H1 (cell line): ENCODE measurements at regions not wholly inside any gene's neighbourhood (a gene's known extent, or its start where the extent isn't known, plus 50 kb on each side); places are given as distances from the start of the nearest gene placed in this dataset.

ENCODE experiments used
- CTCF ChIA-PET: fragments of 300-600 bp; sonication (Branson Sonifier 250); formaldehyde crosslinking; loops from one replicate; lab custom pipeline; 2021; ENCODE audit not compliant: partially characterized antibody; lab: Charles Lee
- POLR2A ChIA-PET: fragments of 300-600 bp; sonication (Branson Sonifier 250); formaldehyde crosslinking; loops from one replicate; lab custom pipeline; 2021; ENCODE audit warnings: inconsistent platforms; ENCODE audit not compliant: partially characterized antibody; lab: Charles Lee
- DNase-seq, 2 experiments: peaks; one replicate each; pipeline versions ENCODE4 v3.0.0 to v3.0.0-alpha.2; 2010 to 2022; ENCODE audit warnings: low spot score in 2 of 2, low read depth in 1 of 2, mixed read lengths in 1 of 2
- FAIRE-seq: peaks from 2 replicates; lab custom pipeline; 2011; peaks lifted over from hg19 to GRCh38; lab: Jason Lieb, UNC
- H2AFZ ChIP-seq: 2 replicates; pipeline ENCODE4 v1.8.1; 2012; ENCODE audit warnings: low read length, inconsistent platforms
- H2AK5ac ChIP-seq: 2 replicates; pipeline ENCODE4 v1.6.1; 2013; ENCODE audit warnings: low read depth, low read length
- H2BK120ac ChIP-seq: replicated peaks from 2 replicates; pipeline ENCODE3; 2013; ENCODE audit warnings: low read depth, low read length, inconsistent platforms
- H2BK12ac ChIP-seq: 2 replicates; pipeline ENCODE4 v1.6.1; 2013; ENCODE audit warnings: low read depth, low read length
- H2BK15ac ChIP-seq: 2 replicates; pipeline ENCODE4 v1.6.1; 2013; ENCODE audit warnings: low read length
- H2BK20ac ChIP-seq: 2 replicates; pipeline ENCODE4 v1.6.1; 2013; ENCODE audit warnings: low read length
- H2BK5ac ChIP-seq: 2 replicates; pipeline ENCODE4 v1.6.1; 2013; ENCODE audit warnings: low read depth, low read length
- H3K14ac ChIP-seq: 2 replicates; pipeline ENCODE4 v1.6.1; 2013; ENCODE audit warnings: inconsistent platforms; ENCODE audit not compliant: insufficient read length
- H3K18ac ChIP-seq: 2 replicates; pipeline ENCODE4 v1.6.1; 2013; ENCODE audit warnings: low read length; ENCODE audit errors: extremely low read depth
- H3K23ac ChIP-seq: 2 replicates; pipeline ENCODE4 v1.6.1; 2013; ENCODE audit warnings: inconsistent platforms; ENCODE audit not compliant: insufficient read length
- H3K23me2 ChIP-seq: 2 replicates; pipeline ENCODE4 v1.6.1; 2013; ENCODE audit warnings: low read depth, low read length
- H3K27ac ChIP-seq: 2 replicates; pipeline ENCODE4 v1.6.1; 2011; ENCODE audit warnings: low read depth, low read length, inconsistent platforms
- H3K27me3 ChIP-seq, 4 experiments: replicated peaks in 1 of 4; 1 replicate in 1 of 4; 2 replicates in 3 of 4; pipeline versions ENCODE4 v1.6.1 to v1.8.1; 2011 to 2013; ENCODE audit warnings: low read length in 3 of 4, mild to moderate bottlenecking in 3 of 4, inconsistent platforms in 2 of 4, mixed read lengths in 2 of 4, moderate library complexity in 1 of 4; ENCODE audit not compliant: control insufficient read depth in 3 of 4, insufficient read depth in 3 of 4; ENCODE audit errors: extremely low read depth in 1 of 4
- H3K36me3 ChIP-seq, 4 experiments: 2 replicates each; pipeline versions ENCODE4 v1.6.1 to v1.8.1; 2011 to 2013; ENCODE audit warnings: mild to moderate bottlenecking in 4 of 4, low read length in 3 of 4, moderate library complexity in 2 of 4, control low read depth in 1 of 4, inconsistent platforms in 1 of 4; ENCODE audit not compliant: insufficient read depth in 4 of 4, control insufficient read depth in 2 of 4
- H3K4ac ChIP-seq: replicated peaks from 2 replicates; pipeline ENCODE3; 2013; ENCODE audit warnings: low read length, low read depth, mixed read lengths, inconsistent platforms; ENCODE audit not compliant: insufficient read length
- H3K4me1 ChIP-seq, 4 experiments: replicated peaks in 1 of 4; 1 replicate in 1 of 4; 2 replicates in 3 of 4; pipeline versions ENCODE4 v1.6.1 to v1.8.1; 2011 to 2013; ENCODE audit warnings: low read length in 3 of 4, inconsistent platforms in 2 of 4, mixed read lengths in 1 of 4; ENCODE audit not compliant: insufficient read depth in 4 of 4, control insufficient read depth in 3 of 4
- H3K4me2 ChIP-seq, 2 experiments: 2 replicates each; pipeline versions ENCODE4 v1.6.1 to v1.8.1; 2011 to 2013; ENCODE audit warnings: low read depth in 2 of 2, low read length in 2 of 2, control low read depth in 1 of 2, inconsistent platforms in 1 of 2, mild to moderate bottlenecking in 1 of 2; ENCODE audit not compliant: insufficient read depth in 1 of 2
- H3K4me3 ChIP-seq, 4 experiments: fragments of 200-600, 300-600 bp in 1 of 4; sonication (generic), shearing (Covaris generic), sonication (Bioruptor Twin) in 1 of 4; 2 replicates each; pipeline versions ENCODE4 v1.5.1 to v1.8.1; 2011 to 2016; ENCODE audit warnings: low read length in 4 of 4, low read depth in 3 of 4, control low read depth in 2 of 4, inconsistent platforms in 2 of 4, mild to moderate bottlenecking in 2 of 4, mixed read lengths in 1 of 4, moderate library complexity in 1 of 4; ENCODE audit not compliant: insufficient read depth in 2 of 4; ENCODE audit errors: extremely low read depth in 1 of 4
- H3K56ac ChIP-seq: replicated peaks from 2 replicates; pipeline ENCODE3; 2013; ENCODE audit warnings: low read depth, mild to moderate bottlenecking, mixed read lengths, low read length, inconsistent platforms; ENCODE audit not compliant: insufficient read length
- H3K79me1 ChIP-seq: 2 replicates; pipeline ENCODE4 v1.6.1; 2013; ENCODE audit warnings: low read depth, low read length, control low read depth
- H3K79me2 ChIP-seq, 2 experiments: 2 replicates each; pipeline versions ENCODE4 v1.6.1 to v1.8.1; 2012 to 2013; ENCODE audit warnings: low read length in 2 of 2, mild to moderate bottlenecking in 2 of 2, inconsistent platforms in 1 of 2; ENCODE audit not compliant: insufficient read depth in 2 of 2, control insufficient read depth in 1 of 2
- H3K9ac ChIP-seq, 4 experiments: replicated peaks in 1 of 4; 1 replicate in 1 of 4; 2 replicates in 3 of 4; pipeline versions ENCODE4 v1.6.1 to v1.8.1; 2011 to 2013; ENCODE audit warnings: low read depth in 3 of 4, low read length in 3 of 4, control low read depth in 2 of 4, mild to moderate bottlenecking in 2 of 4, moderate library complexity in 2 of 4, inconsistent platforms in 1 of 4; ENCODE audit errors: extremely low read depth in 1 of 4
- H3K9me3 ChIP-seq, 2 experiments: 2 replicates each; pipeline versions ENCODE4 v1.6.1 to v1.8.1; 2012 to 2013; ENCODE audit warnings: mild to moderate bottlenecking in 2 of 2, moderate library complexity in 2 of 2, control low read depth in 1 of 2, inconsistent platforms in 1 of 2, low read depth in 1 of 2, low read length in 1 of 2, mixed read lengths in 1 of 2; ENCODE audit not compliant: insufficient read depth in 2 of 2
- H4K20me1 ChIP-seq, 2 experiments: replicated peaks in 1 of 2; 2 replicates each; pipeline versions ENCODE3 to v1.8.1; 2011 to 2013; ENCODE audit warnings: inconsistent platforms in 2 of 2, low read length in 2 of 2, mild to moderate bottlenecking in 1 of 2; ENCODE audit not compliant: insufficient read depth in 2 of 2, control insufficient read depth in 1 of 2
- H4K5ac ChIP-seq: 2 replicates; pipeline ENCODE4 v1.6.1; 2013; ENCODE audit warnings: low read length, low read depth, mixed read lengths, inconsistent platforms; ENCODE audit not compliant: insufficient read length
- H4K8ac ChIP-seq: 2 replicates; pipeline ENCODE4 v1.8.0; 2013; ENCODE audit warnings: mild to moderate bottlenecking, moderate library complexity, low read length, inconsistent platforms; ENCODE audit not compliant: insufficient read depth; ENCODE audit errors: extremely low read depth
- H4K91ac ChIP-seq: replicated peaks from 2 replicates; pipeline ENCODE3; 2013; ENCODE audit warnings: low read length, mixed read lengths, inconsistent platforms; ENCODE audit not compliant: insufficient read length
- EZH2 ChIP-seq: fragments of 200-600 bp; sonication (generic); IDR thresholded peaks from 2 replicates; pipeline ENCODE4 v1.7.1; 2012; ENCODE audit warnings: low read depth, mild to moderate bottlenecking, moderate library complexity, low read length, inconsistent platforms; ENCODE audit not compliant: severe bottlenecking
- SP4 ChIP-seq: IDR thresholded peaks from 2 replicates; pipeline ENCODE4 v1.6.1; 2012; ENCODE audit warnings: low read length, inconsistent platforms
- WGBS, 2 experiments: shearing (Covaris generic) in 1 of 2; methylation state at CpG; one replicate each; pipeline versions ENCODE4 v1.1.6 to v1.1.7; 2013 to 2015; ENCODE audit warnings: low lambda C conversion rate in 2 of 2, mixed read lengths in 2 of 2, inconsistent platforms in 1 of 2, low coverage in 1 of 2, missing lambda C conversion rate in 1 of 2; ENCODE audit not compliant: insufficient replicate concordance in 2 of 2, insufficient coverage in 1 of 2, insufficient read length in 1 of 2; ENCODE audit errors: extremely low coverage in 1 of 2, missing lambda C conversion rate in 1 of 2; 5-methylcytosine and 5-hydroxymethylcytosine counted together

- Histone ChIP-seq H3K9me3 (no peaks in the 10 kb centered on the region), H3K27me3 (no peaks in the 10 kb centered on the region), H3K14ac (no peak overlapping the region), H2BK12ac (no peak overlapping the region), H3K4me1 (no peaks in the 10 kb centered on the region), H3K4ac (no peak overlapping the region), H3K9ac (no peak overlapping the region), H3K79me2 (no peaks in the 10 kb centered on the region), H3K4me3 (no peak overlapping the region), H4K5ac (no peak overlapping the region), H2AK5ac (no peak overlapping the region), H3K23ac (no peak overlapping the region), H3K79me1 (no peaks in the 10 kb centered on the region), H3K23me2 (no peaks in the 10 kb centered on the region), H3K18ac (no peak overlapping the region), H4K20me1 (no peaks in the 10 kb centered on the region), H3K27ac (no peak overlapping the region), H3K36me3 (no peaks in the 10 kb centered on the region), H2BK5ac (no peak overlapping the region), H2AFZ (no peak overlapping the region), H2BK120ac (no peak overlapping the region), H4K91ac (no peak overlapping the region), H3K56ac (no peak overlapping the region), H2BK15ac (no peak overlapping the region), H3K4me2 (no peak overlapping the region), H2BK20ac (no peak overlapping the region), H4K8ac (no peak overlapping the region)
- POLR2A ChIA-PET = no interaction called here
- TF ChIP-seq SP4 (no peak), EZH2 (no peak)
- FAIRE-seq (no peak), DNase-seq (no peak)
- WGBS, 2 experiments = 85% methylated on average over 3 of the region's 3 CpGs; no CpG with 5 or more reads in 1 of the 2 experiments
- CTCF ChIA-PET = interaction anchor here (1.1 to 1.4 kb wide), 3 partner anchors 10 to 32 kb away, joined by 3 to 4 read pairs (median 3); no protein-coding TSS in a partner anchor
Observed at GRCh38 chr4:84419201-84419600, 79.9 kb downstream of the NKX6-1 start.
